ENCODE measurements at regions not wholly inside any gene's neighbourhood (a gene's known extent, or its start where the extent isn't known, plus 50 kb on each side); places are given as distances from the start of the nearest gene placed in this dataset.

DNA sequence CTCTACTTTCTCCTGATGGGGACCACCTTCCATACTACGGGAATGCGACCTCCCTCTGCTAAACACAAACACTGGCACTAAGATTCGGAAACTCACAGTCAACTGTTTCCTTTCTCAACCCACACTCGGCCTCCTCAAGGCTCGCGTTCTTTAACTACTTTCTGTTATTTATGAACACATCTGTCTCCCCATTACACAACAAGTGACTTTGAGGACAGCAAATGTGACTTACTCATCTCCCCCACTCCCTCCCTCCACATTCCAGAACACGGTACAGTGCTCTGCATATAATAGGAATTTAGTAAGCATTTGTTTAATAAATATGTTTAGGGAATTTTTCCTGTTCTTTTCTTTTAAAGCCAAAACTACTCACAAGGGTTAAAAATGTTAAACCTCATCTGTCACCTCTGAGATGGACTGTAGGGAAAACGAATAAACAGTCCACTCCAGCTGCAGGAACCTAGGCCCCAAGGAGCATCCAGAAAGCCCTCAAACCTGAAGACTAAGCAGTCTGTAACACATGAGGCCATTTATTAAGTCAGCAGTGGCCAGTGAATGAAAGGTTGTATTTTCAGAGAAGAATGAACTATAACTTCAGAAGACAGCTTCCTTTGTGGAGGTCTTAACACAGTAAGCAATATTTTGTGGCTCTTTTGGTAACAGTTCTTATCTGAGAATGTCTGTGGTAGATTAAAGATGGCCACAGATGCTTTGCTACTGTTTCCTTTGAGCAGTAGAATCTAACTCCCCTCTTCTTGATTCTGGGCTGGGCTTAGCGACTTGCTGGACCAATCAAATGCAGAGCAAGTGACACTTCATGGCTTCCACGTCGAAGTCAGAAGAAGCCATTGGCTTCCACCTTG, 209.6 kb upstream of the DTNBP1 start:
- no peak for DNase-seq

DNA sequence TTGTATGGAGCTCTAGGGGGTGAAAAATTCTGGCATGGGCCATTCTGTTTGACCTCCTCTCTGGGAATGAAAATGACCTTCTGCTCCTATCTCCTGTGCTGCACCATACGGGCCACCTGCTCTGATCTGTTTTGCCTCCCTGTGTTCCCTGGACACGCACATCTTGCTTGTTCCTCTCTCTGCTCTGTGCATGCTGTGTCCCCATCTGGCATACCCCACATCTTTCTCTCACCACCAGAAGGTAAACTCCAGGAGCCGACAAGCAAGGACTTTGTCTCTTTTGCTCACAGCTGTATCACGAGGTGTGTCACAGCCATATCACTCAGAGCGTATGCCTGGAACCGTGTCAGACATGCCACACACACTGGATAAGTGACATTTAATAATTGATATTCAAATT, 208.4 kb upstream of the DTNBP1 start:
- DNase-seq = no peak

DNA sequence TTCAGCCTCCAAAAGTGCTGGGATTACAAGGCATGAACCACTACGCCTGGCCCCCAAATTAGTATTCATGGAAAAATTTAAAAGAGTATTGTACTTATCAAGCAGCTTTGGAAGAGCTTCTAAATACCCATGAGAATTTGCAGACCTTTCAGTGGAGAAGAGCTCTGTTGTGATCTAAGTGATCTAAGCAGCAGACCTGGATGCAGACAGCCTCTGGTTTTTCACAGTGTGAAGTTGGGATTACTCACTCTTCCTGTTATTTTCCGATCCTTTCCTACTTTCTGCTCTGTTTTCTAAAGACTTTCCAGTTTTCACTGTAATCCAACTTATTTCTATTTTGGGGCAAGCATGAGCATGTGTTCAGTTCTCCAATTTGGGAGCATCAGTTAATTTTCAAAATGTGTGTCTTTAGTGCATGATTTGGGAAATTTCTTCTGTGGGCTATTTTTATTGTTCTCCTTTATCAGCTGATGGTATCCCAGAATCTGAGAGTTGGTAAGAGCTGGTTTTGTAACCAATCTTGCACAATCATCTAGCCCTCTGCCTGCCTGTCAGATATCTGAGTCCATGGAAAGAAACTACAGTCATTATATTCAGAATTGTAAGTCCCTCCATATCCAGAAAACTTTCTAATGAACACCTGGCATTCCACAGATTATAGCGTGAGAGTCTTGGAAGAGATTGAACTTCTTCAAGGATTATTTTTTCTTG, 207.7 kb upstream of the DTNBP1 start:
- DNase-seq = no peak

DNA sequence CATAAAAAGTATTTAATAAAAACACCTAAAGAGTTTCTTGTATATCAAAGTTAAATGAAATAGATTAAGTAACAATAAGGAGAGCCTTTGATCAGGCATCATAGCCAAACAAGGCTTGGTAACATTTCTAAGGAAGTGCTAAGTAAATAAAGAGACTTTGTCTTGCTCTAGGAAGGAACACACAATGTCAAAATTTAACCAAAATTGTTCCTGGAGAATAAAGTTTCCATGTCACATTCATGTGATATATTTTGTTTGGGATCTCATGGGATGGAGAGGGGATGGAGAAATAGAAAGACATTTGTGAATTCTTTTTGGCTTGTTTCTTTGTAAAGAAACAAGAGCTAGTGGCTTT, 201.9 kb upstream of the DTNBP1 start:
- DNase-seq = no peak

DNA sequence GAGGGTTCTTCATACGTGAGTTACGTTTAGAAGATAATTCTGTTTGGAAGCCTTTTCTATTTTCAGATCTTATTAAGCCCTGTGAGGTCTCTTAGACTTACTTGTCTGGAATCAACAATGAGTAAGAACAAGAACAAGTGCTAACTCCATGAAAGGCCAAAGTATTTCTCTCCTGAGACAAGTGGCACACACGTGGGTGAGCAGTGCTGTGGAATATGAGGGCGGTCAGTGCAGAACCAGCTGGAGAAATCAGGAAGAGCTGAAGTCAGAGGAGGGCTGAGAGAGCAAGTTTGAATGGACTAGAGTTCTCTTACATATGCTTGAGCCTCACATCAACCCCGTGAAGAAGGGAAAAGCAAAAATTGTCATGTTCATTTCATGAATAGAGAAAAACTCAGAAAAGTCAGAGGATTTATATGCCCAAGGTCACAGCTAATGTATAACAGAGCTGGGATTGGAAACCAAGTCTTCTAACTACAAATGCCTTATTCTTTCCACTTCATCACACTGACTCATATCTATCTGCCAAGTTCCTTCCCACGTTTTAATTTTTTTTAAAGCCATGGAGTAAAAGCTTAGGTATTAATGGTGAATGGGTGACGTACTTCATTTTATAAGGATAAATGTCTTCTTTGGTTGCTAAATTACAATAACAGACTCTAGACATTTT, 201.3 kb upstream of the DTNBP1 start:
- no peak for DNase-seq

DNA sequence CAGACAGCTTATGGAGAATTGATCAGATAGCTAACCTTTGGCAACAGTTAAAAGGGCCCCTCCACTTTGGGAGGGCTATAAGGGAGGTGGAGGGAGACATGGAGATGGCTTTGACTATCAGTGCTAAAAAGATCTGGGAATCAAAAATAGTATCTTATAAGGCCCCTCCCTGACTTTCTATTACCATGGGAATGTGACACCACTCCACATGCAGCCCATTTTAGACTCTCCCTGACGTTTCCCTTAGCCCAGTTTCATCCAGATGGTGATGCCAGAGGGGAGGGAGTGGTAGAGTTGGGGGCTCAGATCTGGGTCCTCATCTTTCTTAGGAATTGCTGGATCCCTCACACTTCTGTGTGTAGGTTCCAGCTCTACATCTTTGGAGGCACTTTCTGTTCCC, 200.0 kb upstream of the DTNBP1 start:
- DNase-seq = no peak

DNA sequence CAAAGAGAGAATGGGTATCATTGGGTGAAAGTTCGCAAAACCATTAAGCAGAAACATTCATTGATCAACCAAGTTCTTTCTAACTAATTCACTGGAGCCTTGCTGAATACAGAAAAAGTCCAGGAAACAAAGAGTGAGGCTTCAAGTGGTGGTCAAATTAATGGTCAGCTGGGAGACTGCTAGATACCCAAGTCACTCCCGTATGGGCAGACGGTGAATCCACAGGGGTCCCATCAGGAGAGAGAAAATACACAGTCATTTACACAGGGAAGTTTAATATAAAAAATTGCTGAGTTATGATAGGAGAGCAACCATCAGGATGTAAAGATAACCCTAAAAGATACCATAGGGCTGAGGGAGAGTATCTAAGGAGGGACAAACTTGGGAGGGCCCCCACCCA, 198.7 kb upstream of the DTNBP1 start:
- no peak for DNase-seq

DNA sequence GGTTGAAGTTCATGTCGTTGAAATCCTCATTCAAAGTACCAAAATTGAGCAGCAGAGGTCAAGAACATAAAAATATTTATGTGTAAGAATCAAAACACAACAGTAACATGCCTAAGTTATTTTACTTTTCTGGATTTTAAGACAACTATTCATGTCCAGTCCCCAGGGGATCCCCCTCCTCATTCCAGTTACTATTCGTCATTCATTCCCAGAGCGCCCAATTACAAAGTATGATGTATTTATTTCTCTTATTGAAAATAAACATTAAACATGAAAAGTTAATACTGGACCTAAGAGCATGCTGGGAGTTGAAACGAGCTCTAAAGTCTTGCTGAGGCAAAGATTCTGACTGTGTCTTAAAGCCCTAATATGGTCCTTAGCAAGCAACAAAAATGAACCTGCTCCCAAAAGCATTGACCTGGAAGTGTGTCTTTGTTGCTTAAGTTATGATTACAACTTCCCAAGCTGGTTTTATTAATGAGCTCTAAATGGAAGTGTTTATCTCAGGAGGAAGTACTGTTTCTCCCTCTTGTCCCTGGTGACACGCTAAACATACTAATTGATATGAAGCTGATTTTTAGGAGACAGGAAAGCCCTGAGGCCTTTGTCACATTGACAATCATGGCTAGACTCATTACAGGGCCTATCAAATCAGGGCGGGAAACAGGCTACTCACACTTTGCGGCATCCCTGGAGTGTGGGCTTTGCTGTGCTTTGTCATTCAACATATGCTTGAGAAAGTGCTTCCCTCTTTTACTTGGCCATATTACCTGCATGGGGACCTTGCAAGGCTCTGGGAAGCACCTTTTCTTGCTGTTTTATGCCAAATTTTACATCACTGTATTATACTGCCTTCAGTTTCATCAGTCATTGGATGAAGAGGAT, 192.2 kb upstream of the DTNBP1 start:
- DNase-seq = no peak

DNA sequence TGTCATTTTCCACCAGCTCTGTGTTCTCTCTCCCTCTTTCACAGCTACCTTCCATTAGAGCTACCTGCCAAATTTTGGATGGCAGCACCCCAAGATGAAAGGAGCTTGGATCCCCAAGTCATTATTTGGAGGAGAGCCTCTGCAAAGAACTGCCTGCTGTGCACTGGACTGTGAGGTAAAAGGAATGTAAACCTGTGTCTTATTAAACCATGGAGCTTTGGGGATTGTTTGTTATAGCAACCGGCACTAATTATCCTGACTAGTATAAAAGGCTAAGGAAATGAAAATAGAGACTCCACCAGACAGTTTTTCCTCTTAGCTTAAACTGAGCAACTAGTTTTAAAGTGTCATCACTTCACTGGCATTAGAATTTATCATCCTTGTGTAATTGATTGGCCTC, 191.6 kb upstream of the DTNBP1 start:
- DNase-seq = no peak

DNA sequence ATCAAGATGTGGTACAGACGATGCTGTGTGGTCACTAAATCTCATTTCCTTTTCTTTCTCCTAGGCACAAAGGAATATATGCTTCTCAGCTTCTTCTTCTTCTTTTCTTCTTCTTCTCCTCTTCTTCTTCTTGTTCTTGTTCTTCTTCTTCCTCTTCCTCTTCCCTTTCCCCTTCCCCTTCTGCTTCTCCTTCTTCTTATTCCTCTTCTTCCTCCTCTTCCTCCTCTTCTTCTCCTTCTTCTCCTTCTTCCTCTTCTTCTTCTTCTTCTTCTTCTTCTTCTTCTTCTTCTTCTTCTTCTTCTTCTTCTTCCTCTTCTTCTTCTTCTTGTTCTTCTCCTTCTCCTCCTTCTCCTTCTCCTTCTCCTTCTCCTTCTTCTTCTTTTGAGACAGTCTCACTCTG, 190.4 kb upstream of the DTNBP1 start:
- DNase-seq = no peak

DNA sequence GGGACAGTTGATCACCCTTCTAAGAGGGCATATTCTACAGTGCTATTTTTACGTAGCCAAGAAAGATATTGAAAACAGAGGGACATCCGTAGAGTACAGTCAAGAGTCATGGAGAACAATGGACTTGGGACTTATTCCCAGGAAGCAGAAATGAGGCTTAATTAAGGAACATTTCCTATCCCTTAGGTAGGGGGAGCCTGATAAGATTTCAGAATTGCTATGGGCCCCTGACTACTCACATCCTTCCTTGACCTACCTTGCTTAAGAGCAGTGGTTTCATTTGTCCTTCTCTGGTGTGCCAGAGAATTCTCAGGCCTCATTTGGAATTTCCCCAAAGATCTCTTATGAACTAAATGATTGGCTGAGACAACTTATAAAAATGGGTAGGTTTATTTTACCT, 189.5 kb upstream of the DTNBP1 start:
- no peak for DNase-seq

DNA sequence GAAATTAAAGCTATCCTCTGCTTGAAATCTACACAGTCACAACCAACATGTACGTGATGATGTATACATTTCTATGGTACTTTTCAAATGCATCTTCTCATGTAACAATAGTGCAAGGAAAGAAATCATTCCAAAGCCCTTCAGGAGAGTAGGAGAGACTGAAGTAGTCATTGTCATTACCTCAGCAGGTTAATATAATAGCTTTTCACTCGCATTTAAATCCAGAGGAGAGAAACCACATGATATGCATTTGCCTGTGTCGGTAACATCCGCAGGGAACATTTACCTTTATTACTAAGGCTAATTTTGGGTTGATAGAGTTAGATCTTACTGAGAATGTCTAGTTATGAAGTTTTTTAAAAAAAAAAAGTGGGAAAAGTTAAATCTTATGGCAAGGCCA, 186.6 kb upstream of the DTNBP1 start:
- no peak for DNase-seq

DNA sequence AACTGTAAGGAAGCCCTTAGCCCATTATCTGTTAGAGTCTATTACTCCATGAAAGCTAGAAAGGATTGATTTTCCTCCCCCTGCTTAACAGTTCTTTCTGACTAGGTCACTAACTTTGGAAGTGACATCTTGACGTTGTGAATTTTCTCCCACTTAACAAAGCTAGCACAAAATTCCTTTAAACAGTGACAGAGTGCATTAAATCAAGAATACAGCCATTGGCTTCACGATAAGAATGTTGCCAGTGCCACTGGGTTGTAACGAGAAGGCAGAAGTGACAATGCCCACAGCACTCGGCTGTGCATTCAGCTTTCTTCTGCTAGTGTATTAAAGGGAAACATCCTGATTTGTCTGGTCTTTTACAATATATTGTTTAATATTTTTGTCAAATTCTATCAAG, 182.7 kb upstream of the DTNBP1 start:
- DNase-seq = no peak

DNA sequence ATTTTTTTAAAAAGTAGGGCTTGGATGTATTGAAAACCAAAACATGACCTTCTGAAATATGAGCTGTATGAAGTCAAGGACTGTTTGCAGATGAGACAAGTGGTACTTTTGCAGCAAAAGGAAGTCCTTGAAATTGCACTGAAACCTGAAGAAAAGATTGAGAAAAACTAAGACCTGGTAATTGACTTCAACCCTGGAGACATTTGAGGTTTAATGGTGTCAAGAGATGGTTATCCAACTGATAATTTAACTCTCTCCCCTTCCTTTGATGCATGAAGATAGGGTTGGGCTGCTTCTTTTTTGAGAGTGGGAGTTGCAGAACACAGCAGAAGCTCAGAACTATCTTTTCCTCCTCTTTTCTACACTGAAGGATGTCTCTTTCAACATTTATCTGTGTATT, 180.9 kb upstream of the DTNBP1 start:
- no peak for DNase-seq

DNA sequence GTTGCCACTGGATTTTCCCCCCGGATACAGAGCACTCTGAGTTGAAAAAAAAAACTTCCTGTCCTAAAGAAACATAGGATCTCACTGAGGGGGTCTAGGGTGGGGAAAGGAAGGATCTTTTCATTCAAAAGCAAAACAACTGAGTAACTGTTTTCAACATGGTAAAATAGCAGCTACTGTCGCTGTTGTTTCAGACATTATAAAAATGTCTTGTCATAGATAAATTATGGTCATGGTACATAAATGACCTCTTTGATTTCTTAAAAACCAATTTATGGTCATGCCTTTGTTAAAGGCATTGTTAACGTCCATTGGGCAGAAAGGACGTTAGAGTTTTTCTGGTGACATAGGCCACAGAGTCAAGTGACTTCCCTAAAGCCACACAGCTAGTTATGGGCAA, 180.4 kb upstream of the DTNBP1 start:
- DNase-seq = no peak

DNA sequence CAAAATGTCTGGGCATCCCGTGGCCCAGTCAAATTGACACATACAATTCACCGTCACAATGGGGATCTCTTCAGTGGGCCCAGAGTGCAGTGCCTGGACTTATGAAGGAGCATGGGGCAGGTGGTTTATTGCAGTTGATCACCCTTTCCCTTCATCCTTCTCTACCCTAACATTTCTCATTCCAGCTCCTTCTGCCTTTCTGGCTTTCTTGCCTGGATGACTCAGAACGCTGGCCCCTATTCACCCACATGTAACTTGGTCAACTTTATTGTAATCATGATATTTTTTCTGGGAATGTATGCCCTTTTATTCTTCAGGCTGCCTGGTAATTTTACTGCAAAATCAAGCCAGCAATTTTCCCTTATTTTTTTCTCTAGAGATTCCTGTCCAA, 179.9 kb upstream of the DTNBP1 start:
- DNase-seq = no peak

DNA sequence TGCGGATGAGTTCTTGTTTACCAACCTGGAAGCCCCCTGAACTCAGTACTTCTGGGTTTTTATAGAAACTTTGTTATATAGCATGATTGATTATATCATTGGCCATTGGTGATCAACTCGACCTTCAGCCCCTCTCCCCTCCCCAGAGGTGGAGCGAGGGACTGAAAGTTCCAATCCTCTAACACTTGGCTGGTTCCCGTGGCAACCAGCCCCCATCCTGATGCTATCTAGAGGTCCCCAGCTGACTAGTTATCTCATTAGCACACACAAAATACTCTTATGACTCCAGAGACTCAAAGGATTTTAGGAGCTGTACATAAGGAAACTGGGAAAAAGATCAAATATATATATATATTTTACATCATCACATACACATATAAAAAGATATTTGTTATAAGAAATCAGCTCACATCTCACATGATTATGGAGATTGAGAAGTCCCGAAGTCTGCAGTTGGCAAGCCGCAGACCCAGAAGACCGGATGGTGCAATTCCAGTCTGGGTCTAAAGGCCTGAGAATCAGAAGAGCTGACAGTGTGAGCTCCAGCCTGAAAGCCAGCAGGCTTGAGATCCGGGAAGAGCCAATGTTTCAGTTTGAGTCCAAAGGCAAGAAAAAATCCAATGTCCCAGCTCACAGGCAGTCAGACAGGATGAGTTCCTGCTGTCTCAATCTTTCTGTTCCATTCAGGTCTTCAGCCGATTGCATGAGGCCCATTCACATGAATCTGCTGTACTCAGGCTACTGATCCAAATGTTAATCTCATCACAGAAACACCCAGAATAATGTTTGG, 179.3 kb upstream of the DTNBP1 start:
- DNase-seq = no peak

DNA sequence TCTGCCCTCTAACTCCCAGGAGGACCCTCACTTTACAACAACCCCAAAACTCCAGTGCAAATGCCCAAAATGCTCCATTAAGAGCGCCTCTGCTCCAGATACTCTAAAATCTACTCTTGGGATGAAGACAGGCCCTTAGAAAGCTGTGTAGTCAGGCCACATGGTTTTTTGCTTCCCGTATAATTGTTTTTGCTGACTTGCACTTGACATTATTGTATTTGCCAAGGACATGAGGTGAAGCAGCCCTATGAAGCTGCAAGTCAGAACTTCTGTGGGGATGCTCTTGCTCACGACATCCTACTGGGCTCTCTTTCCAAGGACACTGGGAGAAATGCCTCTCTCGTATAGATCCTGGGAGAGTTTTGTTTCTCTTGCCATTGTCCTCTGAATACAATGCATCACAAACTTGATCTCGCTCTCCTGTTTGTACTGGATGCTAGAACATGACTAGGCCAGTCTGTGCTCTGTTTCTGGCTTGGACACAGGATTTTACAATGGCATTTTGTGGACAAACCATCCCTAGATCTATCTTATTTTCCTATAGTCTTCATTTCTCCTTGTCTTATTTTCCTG, 177.2 kb upstream of the DTNBP1 start:
- DNase-seq = no peak

DNA sequence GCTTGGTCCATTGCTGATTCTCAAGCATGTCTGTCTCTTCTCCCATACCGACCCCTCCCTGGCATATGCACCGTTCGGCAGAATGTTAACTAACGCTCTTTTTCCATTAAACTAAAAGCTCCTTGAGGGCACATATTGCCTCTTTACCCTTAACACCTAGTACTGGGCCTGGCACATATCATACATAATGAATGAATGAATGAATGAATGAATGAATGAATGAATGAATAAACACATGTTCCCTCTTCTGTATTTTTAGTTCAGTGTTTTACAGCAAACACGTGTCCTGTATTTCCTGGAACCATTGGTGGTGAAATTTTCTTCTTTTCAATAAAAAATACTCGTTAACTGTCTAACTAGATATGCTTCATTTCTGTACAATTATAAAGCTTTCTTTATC, 174.4 kb upstream of the DTNBP1 start:
- no peak for DNase-seq

DNA sequence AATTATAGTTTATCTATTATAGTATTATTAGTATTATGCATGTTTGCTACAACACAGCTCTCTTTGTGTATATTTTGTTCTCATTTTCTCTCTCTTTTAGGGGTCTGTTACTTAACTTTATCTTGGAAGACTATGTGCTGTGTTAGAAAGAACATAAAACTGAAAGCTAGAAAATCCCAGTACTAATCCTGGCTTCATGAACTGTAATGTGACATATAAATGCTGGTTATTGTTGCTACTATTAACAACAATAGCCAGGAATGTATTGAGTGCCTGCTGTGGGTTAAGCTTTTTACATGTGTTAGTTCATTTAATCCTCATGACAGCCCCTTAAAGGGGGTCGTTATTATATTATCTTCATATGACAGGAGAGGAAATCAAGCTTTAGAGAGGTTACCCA, 170.0 kb upstream of the DTNBP1 start:
- DNase-seq = no peak

DNA sequence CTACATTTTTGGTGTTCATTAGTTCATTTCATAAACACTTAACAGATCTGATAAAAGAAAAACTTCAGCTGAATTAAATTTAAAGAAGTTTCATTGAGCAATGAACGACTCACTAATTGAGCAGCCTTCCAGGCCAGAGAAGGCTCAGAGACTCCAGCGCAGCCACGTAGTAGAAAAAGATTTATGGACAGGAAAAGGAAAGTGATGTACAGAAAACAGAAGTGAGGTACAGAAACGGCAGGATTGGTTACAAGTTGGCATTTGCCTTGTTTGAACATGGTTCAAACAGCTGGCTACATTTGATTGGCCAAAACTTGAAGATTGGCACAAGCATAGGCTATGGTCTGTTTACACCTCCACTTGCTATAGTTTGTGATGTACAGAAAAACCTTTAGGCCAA, 166.3 kb upstream of the DTNBP1 start:
- DNase-seq = no peak
